ENCODE measurements at regions not wholly inside any gene's neighbourhood (a gene's known extent, or its start where the extent isn't known, plus 50 kb on each side); places are given as distances from the start of the nearest gene placed in this dataset.
"Not testable (repeated sequence)": the region's sequence is repeated elsewhere in the genome, so short reads cannot be mapped to it uniquely, and the experiment has no call there.

- DNase-seq (ENCODE audit: low read depth): not testable (repeated sequence)
These were observed 102.8 kb upstream of the KCNMA1 start for GRCh38 chr10:77740396-77740795.

GRCh38 chr10:77738496-77739158 is 101.0 kb upstream of the KCNMA1 start:
- no peak for DNase-seq (ENCODE audit: low read depth)

- DNase-seq (ENCODE audit: low read depth): peak; percentile 96
These were observed 100.0 kb upstream of the KCNMA1 start for GRCh38 chr10:77737608-77738007.

- DNase-seq (ENCODE audit: low read depth): not testable (repeated sequence)
These were observed 97.5 kb upstream of the KCNMA1 start for GRCh38 chr10:77735136-77735535.

- DNase-seq (ENCODE audit: low read depth): no peak
These were observed 94.8 kb upstream of the KCNMA1 start for GRCh38 chr10:77732213-77733003.

GRCh38 chr10:77727481-77727880 is 89.9 kb upstream of the KCNMA1 start:
- DNase-seq (ENCODE audit: low read depth): no peak

- no peak for DNase-seq (ENCODE audit: low read depth)
These were observed 89.1 kb upstream of the KCNMA1 start for GRCh38 chr10:77726732-77727131.

GRCh38 chr10:77726301-77726700 is 88.7 kb upstream of the KCNMA1 start:
- no peak for DNase-seq (ENCODE audit: low read depth)

GRCh38 chr10:77724820-77725219 is 87.2 kb upstream of the KCNMA1 start:
- DNase-seq (ENCODE audit: low read depth): no peak

GRCh38 chr10:77723376-77723775 is 85.8 kb upstream of the KCNMA1 start:
- no peak for DNase-seq (ENCODE audit: low read depth)

GRCh38 chr10:77722956-77723355 is 85.3 kb upstream of the KCNMA1 start:
- peak; percentile 36 for DNase-seq (ENCODE audit: low read depth)

- DNase-seq (ENCODE audit: low read depth): no peak
These were observed 84.2 kb upstream of the KCNMA1 start for GRCh38 chr10:77721815-77722214.

GRCh38 chr10:77718957-77719356 is 81.3 kb upstream of the KCNMA1 start:
- DNase-seq (ENCODE audit: low read depth): no peak

GRCh38 chr10:77718312-77718711 is 80.7 kb upstream of the KCNMA1 start:
- DNase-seq (ENCODE audit: low read depth): not testable (repeated sequence)

GRCh38 chr10:77717336-77717735 is 79.7 kb upstream of the KCNMA1 start:
- no peak for DNase-seq (ENCODE audit: low read depth)

GRCh38 chr10:77716458-77717317 is 79.1 kb upstream of the KCNMA1 start:
- no peak for DNase-seq (ENCODE audit: low read depth)

- DNase-seq (ENCODE audit: low read depth): no peak
These were observed 77.9 kb upstream of the KCNMA1 start for GRCh38 chr10:77715536-77715935.

GRCh38 chr10:77715088-77715487 is 77.5 kb upstream of the KCNMA1 start:
- DNase-seq (ENCODE audit: low read depth): no peak

- DNase-seq (ENCODE audit: low read depth): no peak
These were observed 76.1 kb upstream of the KCNMA1 start for GRCh38 chr10:77713521-77714280.

- DNase-seq (ENCODE audit: low read depth): no peak
These were observed 74.6 kb upstream of the KCNMA1 start for GRCh38 chr10:77712207-77712606.

- DNase-seq (ENCODE audit: low read depth): no peak
These were observed 74.1 kb upstream of the KCNMA1 start for GRCh38 chr10:77711683-77712049.

All from GM04503 (cell line).